ENCODE measurements at regions not wholly inside any gene's neighbourhood (a gene's known extent, or its start where the extent isn't known, plus 50 kb on each side); places are given as distances from the start of the nearest gene placed in this dataset.

- no peak for DNase-seq (ENCODE audit: low read depth)
- H3K4me3 ChIP-seq (ENCODE audit: control insufficient read depth, low read depth, low read length) = no peak overlapping the region
- TF ChIP-seq, protein P1, sequence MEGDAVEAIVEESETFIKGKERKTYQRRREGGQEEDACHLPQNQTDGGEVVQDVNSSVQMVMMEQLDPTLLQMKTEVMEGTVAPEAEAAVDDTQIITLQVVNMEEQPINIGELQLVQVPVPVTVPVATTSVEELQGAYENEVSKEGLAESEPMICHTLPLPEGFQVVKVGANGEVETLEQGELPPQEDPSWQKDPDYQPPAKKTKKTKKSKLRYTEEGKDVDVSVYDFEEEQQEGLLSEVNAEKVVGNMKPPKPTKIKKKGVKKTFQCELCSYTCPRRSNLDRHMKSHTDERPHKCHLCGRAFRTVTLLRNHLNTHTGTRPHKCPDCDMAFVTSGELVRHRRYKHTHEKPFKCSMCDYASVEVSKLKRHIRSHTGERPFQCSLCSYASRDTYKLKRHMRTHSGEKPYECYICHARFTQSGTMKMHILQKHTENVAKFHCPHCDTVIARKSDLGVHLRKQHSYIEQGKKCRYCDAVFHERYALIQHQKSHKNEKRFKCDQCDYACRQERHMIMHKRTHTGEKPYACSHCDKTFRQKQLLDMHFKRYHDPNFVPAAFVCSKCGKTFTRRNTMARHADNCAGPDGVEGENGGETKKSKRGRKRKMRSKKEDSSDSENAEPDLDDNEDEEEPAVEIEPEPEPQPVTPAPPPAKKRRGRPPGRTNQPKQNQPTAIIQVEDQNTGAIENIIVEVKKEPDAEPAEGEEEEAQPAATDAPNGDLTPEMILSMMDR (conservative IDR thresholded peaks at IDR 0.05; ENCODE audit: control insufficient read depth, insufficient read depth, low read depth, low read length) = no peak
These were observed 88.7 kb upstream of the FRMD1 start for GRCh38 chr6:168167431-168168315.

GRCh38 chr6:168166627-168167026 is 87.6 kb upstream of the FRMD1 start:
- H3K4me3 ChIP-seq (ENCODE audit: control insufficient read depth, low read depth, low read length) = no peak overlapping the region
- no peak for DNase-seq (ENCODE audit: low read depth)
- TF ChIP-seq, protein P1 (conservative IDR thresholded peaks at IDR 0.05; ENCODE audit: control insufficient read depth, insufficient read depth, low read depth, low read length) = no peak

DNA sequence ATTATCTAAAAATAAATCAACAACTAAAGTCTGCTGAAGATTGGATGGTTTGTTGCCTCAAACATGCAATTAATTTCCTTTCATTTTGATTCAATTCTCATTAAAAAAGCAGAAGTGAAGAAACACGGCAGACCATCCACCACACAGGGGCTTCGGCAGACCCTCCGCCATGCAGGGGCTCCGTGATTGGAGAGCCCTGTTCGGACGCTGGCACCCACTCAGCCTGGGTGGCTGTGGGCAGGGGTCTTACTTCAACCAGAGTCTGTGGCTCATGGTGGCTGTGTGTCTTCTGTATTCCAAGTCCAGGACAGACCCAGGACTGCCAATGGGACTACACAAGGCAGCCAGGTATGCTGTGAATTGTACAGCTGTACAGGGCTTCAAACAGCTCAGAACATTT is 86.9 kb upstream of the FRMD1 start:
- H3K4me3 ChIP-seq (ENCODE audit: control insufficient read depth, low read depth, low read length) = no peak overlapping the region
- TF ChIP-seq, protein P1 (conservative IDR thresholded peaks at IDR 0.05; ENCODE audit: control insufficient read depth, insufficient read depth, low read depth, low read length) = no peak
- DNase-seq (ENCODE audit: low read depth) = no peak

- TF ChIP-seq, protein P1 (conservative IDR thresholded peaks at IDR 0.05; ENCODE audit: control insufficient read depth, insufficient read depth, low read depth, low read length) = no peak
- no peak for DNase-seq (ENCODE audit: low read depth)
- no peak overlapping the region for H3K4me3 ChIP-seq (ENCODE audit: control insufficient read depth, low read depth, low read length)
These were observed 86.4 kb upstream of the FRMD1 start for GRCh38 chr6:168165373-168165772.

GRCh38 chr6:168164462-168165061 is 85.5 kb upstream of the FRMD1 start:
- H3K4me3 ChIP-seq (ENCODE audit: control insufficient read depth, low read depth, low read length) = no peak overlapping the region
- DNase-seq (ENCODE audit: low read depth) = no peak
- TF ChIP-seq, protein P1 (conservative IDR thresholded peaks at IDR 0.05; ENCODE audit: control insufficient read depth, insufficient read depth, low read depth, low read length) = no peak

GRCh38 chr6:168163096-168163731 is 84.2 kb upstream of the FRMD1 start:
- H3K4me3 ChIP-seq (ENCODE audit: control insufficient read depth, low read depth, low read length) = no peak overlapping the region
- DNase-seq (ENCODE audit: low read depth) = peak; percentile 16
- TF ChIP-seq, protein P1 (conservative IDR thresholded peaks at IDR 0.05; ENCODE audit: control insufficient read depth, insufficient read depth, low read depth, low read length) = no peak

All from fibroblast of mammary gland (primary cell).